ENCODE measurements at regions not wholly inside any gene's neighbourhood (a gene's known extent, or its start where the extent isn't known, plus 50 kb on each side); places are given as distances from the start of the nearest gene placed in this dataset.
"Not testable (repeated sequence)": the region's sequence is repeated elsewhere in the genome, so short reads cannot be mapped to it uniquely, and the experiment has no call there.

DNA sequence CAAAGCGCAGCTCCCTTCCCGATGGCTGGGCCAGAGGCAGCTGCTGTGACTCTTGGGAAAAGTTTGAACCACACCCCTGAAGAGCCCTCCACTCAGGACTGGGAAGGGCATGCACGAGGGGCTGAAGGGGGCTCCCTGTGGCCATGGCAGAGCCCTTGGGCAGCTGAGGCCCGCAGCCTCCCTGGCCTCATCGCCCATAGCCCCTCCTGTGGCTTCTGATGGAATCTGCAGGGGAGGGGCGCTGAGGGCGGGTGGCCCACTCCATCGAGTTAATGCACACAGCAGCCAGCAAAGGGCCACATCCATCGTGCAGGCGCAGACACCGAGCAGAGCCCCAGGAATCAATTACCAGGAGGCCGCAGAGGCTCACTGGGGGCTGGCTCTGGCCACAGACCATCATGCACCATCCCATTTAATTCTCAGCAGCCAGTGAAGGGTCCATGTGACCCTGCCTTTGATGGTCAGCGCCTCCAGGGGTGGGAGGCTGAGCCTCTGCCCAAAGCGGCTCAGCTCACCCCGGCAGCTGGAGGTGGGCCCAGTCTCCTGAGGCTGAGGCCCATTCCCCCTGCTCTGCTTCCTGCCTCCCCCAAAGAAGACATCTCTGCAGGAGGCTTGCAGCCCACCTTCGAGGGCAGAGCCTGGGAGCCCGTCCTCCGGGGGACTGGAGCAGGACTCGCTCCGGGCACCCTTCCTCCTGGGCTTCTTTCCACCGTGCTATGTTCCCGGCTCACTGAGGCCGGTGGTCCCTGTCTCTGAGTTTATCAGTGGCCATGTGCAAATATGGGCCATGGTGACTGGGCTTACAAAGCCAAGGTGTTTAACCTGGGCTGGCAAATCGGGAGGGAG lies 1410.2 kb downstream of the BRD1 start:
- in situ Hi-C loops (cut with MboI; ENCODE audit: low pct_unique_long_range_greater_than_20kb in 2 of 9, low sequenced_read_pairs in 9 of 9, unreplicated experiment in 9 of 9) = no loop called here
- 0 to 95% (median 47%) methylated on average over 1 to 11 of the region's 24 CpGs; no CpG with 5 or more reads in 5 of the 10 experiments for WGBS, 10 experiments
- no peak for ATAC-seq (replicated peaks in 6 of 8)

GRCh38 chr22:48416396-48417224 lies 1411.1 kb downstream of the BRD1 start:
- Histone ChIP-seq H3K4me1 (replicated peaks in 1 of 2) (no peaks in the 10 kb centered on the region), H3K4me3 (no peak overlapping the region), H3K27ac (no peak overlapping the region)
- WGBS, 10 experiments = 0 to 75% (median 47%) methylated on average over 2 to 11 of the region's 16 CpGs
- ATAC-seq (replicated peaks in 6 of 8) = peak in 2 of 8 experiments; percentile 23 to 83
- in situ Hi-C loops (cut with MboI; ENCODE audit: low pct_unique_long_range_greater_than_20kb in 2 of 9, low sequenced_read_pairs in 9 of 9, unreplicated experiment in 9 of 9) = no loop called here

More for the DNA sequence above, 1410.2 kb downstream of the BRD1 start:
- Histone ChIP-seq H3K27ac (no peak overlapping the region), H3K4me3 (no peak overlapping the region), H3K4me1 (replicated peaks in 1 of 2) (no peaks in the 10 kb centered on the region)

DNA sequence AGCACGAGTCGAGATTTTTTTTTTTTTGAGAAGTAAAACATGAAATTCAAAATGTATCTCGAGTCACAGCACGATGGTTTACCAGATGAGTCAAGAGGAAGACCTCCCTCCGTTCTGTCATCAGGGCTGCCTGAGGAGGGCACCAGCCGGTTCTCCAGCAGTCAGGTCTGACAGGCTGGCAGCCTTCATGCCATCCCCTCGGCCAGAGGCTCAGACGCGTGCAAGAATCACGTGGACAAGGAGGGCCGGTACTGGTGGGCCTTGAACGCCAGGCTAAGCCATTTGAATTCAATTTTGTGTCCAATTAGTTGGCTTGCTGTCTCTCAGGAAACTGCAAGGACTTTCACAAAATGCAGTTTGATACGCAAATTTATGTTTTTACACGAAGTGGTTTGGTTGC lies 1412.2 kb downstream of the BRD1 start:
- no peak overlapping the region for H3K4me3 ChIP-seq
- in situ Hi-C loops (cut with MboI; ENCODE audit: low pct_unique_long_range_greater_than_20kb in 2 of 9, low sequenced_read_pairs in 9 of 9, unreplicated experiment in 9 of 9) = no loop called here
- no peaks in the 10 kb centered on the region for H3K4me1 ChIP-seq (replicated peaks in 1 of 2)
- no peak for ATAC-seq (replicated peaks in 6 of 8)
- WGBS, 10 experiments = 35 to 100% (median 74%) methylated on average over 1 to 13 of the region's 14 CpGs
- no peak overlapping the region for H3K27ac ChIP-seq

GRCh38 chr22:48414651-48415050 lies 1413.0 kb downstream of the BRD1 start:
- no peaks in the 10 kb centered on the region for H3K4me1 ChIP-seq (replicated peaks in 1 of 2)
- in situ Hi-C loops (cut with MboI; ENCODE audit: low pct_unique_long_range_greater_than_20kb in 2 of 9, low sequenced_read_pairs in 9 of 9, unreplicated experiment in 9 of 9) = no loop called here
- WGBS, 10 experiments = 0 to 100% (median 83%) methylated on average over 1 to 2 of the region's 3 CpGs; no CpG with 5 or more reads in 4 of the 10 experiments
- no peak overlapping the region for H3K4me3 ChIP-seq
- H3K27ac ChIP-seq = no peak overlapping the region
- ATAC-seq (replicated peaks in 6 of 8) = no peak

DNA sequence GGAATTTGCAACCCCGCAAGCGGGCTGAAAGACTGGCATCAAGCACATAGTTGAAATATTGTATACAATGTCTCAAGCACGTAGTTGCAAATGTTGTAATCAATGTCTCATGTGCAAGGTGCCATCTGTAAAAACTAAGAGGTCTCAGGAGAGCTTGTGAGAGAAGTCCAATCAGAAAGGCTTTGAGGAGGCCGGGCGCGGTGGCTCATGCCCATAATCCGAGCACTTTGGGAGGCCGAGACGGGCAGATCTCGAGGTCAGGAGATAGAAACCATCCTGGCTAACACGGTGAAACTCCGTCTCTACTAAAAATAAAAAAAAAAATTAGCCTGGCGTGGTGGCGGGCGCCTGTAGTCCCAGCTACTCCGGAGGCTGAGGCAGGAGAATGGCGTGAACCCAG lies 1414.7 kb downstream of the BRD1 start:
- WGBS, 10 experiments = 35 to 100% (median 72%) methylated on average over 2 to 15 of the region's 17 CpGs
- ATAC-seq (replicated peaks in 6 of 8); H3K4me1 ChIP-seq (replicated peaks in 1 of 2); H3K27ac ChIP-seq; in situ Hi-C loops (cut with MboI; ENCODE audit: low pct_unique_long_range_greater_than_20kb in 2 of 9, low sequenced_read_pairs in 9 of 9, unreplicated experiment in 9 of 9); H3K4me3 ChIP-seq: not testable (repeated sequence)

GRCh38 chr22:48410536-48410935 lies 1417.1 kb downstream of the BRD1 start:
- ATAC-seq (replicated peaks in 6 of 8) = no peak
- Histone ChIP-seq H3K4me3 (no peak overlapping the region), H3K4me1 (replicated peaks in 1 of 2) (no peaks in the 10 kb centered on the region), H3K27ac (no peak overlapping the region)
- WGBS, 10 experiments = 40 to 95% (median 69%) methylated on average over 3 to 5 of the region's 5 CpGs; no CpG with 5 or more reads in 2 of the 10 experiments
- in situ Hi-C loops (cut with MboI; ENCODE audit: low pct_unique_long_range_greater_than_20kb in 2 of 9, low sequenced_read_pairs in 9 of 9, unreplicated experiment in 9 of 9) = no loop called here

GRCh38 chr22:48407256-48407955 lies 1420.3 kb downstream of the BRD1 start:
- WGBS, 10 experiments = 46 to 98% (median 72%) methylated on average over 1 to 7 of the region's 8 CpGs
- H3K4me3 ChIP-seq = no peak overlapping the region
- H3K27ac ChIP-seq = no peak overlapping the region
- no peaks in the 10 kb centered on the region for H3K4me1 ChIP-seq (replicated peaks in 1 of 2)
- in situ Hi-C loops (cut with MboI; ENCODE audit: low pct_unique_long_range_greater_than_20kb in 2 of 9, low sequenced_read_pairs in 9 of 9, unreplicated experiment in 9 of 9) = no loop called here
- ATAC-seq (replicated peaks in 6 of 8) = no peak

- no peak for ATAC-seq (replicated peaks in 6 of 8)
- no peaks in the 10 kb centered on the region for H3K4me1 ChIP-seq (replicated peaks in 1 of 2)
- H3K27ac ChIP-seq = no peak overlapping the region
- H3K4me3 ChIP-seq = no peak overlapping the region
- WGBS, 10 experiments = 0 to 74% (median 33%) methylated on average over 1 to 4 of the region's 4 CpGs
- in situ Hi-C loops (cut with MboI; ENCODE audit: low pct_unique_long_range_greater_than_20kb in 2 of 9, low sequenced_read_pairs in 9 of 9, unreplicated experiment in 9 of 9) = no loop called here
Observed at GRCh38 chr22:48406161-48406560, 1421.5 kb downstream of the BRD1 start.

DNA sequence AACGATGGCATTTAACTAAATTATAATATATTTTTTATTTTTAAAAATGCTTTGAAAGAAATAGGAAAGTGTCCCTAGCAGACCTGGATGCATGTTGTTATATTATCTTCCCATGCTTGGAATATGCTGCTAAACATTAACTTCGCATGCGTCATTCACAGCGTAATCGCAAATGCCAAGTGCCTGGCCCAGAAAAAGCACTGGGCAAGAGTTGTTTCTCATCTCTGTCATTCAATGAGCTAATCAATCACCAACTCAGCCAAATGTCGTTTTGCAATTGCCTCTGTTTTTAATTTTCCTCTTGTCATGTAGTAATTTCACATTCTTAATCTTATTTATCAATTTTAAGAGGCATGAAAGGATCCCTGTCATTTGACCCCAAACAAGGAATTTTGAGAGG lies 1421.9 kb downstream of the BRD1 start:
- Histone ChIP-seq H3K4me1 (replicated peaks in 1 of 2) (no peaks in the 10 kb centered on the region), H3K4me3 (no peak overlapping the region), H3K27ac (no peak overlapping the region)
- no peak for ATAC-seq (replicated peaks in 6 of 8)
- WGBS, 10 experiments = 0 to 80% (median 42%) methylated on average over 2 to 6 of the region's 6 CpGs; no CpG with 5 or more reads in 1 of the 10 experiments
- in situ Hi-C loops (cut with MboI; ENCODE audit: low pct_unique_long_range_greater_than_20kb in 2 of 9, low sequenced_read_pairs in 9 of 9, unreplicated experiment in 9 of 9) = no loop called here

DNA sequence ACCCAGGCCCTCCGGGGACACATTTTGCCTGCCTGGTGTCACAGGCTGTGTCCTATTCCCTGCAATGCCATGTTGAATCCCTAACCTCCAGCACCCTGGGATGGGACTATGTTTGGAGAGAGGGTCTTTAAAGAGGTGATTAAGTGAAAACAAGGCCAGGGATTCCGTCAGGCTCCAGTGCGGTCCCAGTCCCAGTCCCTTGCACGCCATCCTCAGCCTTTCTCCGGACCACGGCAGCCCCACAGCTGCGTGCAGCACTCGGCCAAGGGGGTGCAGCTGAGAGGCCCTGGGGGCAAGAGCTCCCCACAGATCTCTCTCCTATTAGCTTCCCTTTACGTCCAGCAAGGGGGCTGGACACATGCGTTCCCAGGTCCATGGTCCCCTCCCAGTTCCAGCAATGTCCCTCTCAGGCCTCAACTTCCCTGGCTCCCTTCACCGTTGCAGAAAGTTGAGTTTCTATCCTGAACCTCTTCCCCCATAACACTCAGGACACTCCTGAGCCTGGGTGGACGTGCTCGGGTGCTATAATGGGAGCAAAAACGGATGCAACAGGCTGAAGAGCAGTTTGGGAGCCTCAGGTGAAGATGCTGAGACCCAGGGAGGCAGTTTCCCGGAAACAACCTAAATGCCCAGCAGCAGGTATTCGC lies 1422.7 kb downstream of the BRD1 start:
- ATAC-seq (replicated peaks in 6 of 8) = no peak
- WGBS, 10 experiments = 15 to 100% (median 50%) methylated on average over 1 to 9 of the region's 16 CpGs; no CpG with 5 or more reads in 1 of the 10 experiments
- H3K4me1 ChIP-seq (replicated peaks in 1 of 2) = no peaks in the 10 kb centered on the region
- no peak overlapping the region for H3K27ac ChIP-seq
- in situ Hi-C loops (cut with MboI; ENCODE audit: low pct_unique_long_range_greater_than_20kb in 2 of 9, low sequenced_read_pairs in 9 of 9, unreplicated experiment in 9 of 9) = no loop called here
- H3K4me3 ChIP-seq = no peak overlapping the region

GRCh38 chr22:48403521-48404403 lies 1423.9 kb downstream of the BRD1 start:
- ATAC-seq (replicated peaks in 6 of 8) = no peak
- Histone ChIP-seq H3K4me1 (replicated peaks in 1 of 2) (no peaks in the 10 kb centered on the region), H3K4me3 (no peak overlapping the region), H3K27ac (no peak overlapping the region)
- WGBS, 10 experiments = 13 to 83% (median 59%) methylated on average over 1 to 9 of the region's 22 CpGs; no CpG with 5 or more reads in 1 of the 10 experiments
- in situ Hi-C loops (cut with MboI; ENCODE audit: low pct_unique_long_range_greater_than_20kb in 2 of 9, low sequenced_read_pairs in 9 of 9, unreplicated experiment in 9 of 9) = no loop called here

DNA sequence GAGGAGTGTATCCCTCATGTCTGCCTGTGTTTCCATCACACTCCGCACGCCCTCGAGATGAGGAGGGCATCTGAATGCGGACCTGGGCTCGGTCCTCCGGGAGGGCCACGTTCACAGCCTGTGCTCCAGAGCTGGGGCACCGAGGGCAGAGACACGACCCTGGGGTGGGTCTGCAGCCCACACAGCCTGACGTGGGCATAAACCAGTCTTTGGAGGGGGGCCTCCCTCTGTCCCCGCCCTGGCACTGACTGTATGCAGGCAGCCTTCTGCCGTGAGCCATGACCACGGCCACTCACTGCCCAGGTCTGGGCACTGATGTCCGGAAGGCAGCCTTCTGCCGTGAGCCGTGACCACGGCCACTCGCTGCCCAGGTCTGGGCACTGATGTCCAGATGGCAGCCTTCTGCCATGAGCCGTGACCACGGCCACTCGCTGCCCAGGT lies 1425.1 kb downstream of the BRD1 start:
- no peak for ATAC-seq (replicated peaks in 6 of 8)
- Histone ChIP-seq H3K4me1 (replicated peaks in 1 of 2) (no peaks in the 10 kb centered on the region), H3K4me3 (no peak overlapping the region), H3K27ac (no peak overlapping the region)
- WGBS, 10 experiments = 53 to 93% (median 63%) methylated on average over 1 to 3 of the region's 21 CpGs; no CpG with 5 or more reads in 6 of the 10 experiments
- in situ Hi-C loops (cut with MboI; ENCODE audit: low pct_unique_long_range_greater_than_20kb in 2 of 9, low sequenced_read_pairs in 9 of 9, unreplicated experiment in 9 of 9) = no loop called here
